Activated naive CD8-positive, alpha-beta T cell treated with anti-CD3 and anti-CD28 coated beads, Interleukin-2, amount 50 U/mL, for 16 hours (primary cell): ENCODE measurements at regions not wholly inside any gene's neighbourhood (a gene's known extent, or its start where the extent isn't known, plus 50 kb on each side); places are given as distances from the start of the nearest gene placed in this dataset.

Experiments
- DNase-seq: peaks from one replicate; pipeline ENCODE4 v3.0.0-alpha.2; 2020; ENCODE audit warnings: low read depth, low spot score

- no peak for DNase-seq
Measured at GRCh38 chr2:18186816-18187613, 308.5 kb downstream of the KCNS3 start.

GRCh38 chr2:18182861-18183260, 304.4 kb downstream of the KCNS3 start:
- DNase-seq: no peak

GRCh38 chr2:18180912-18181311, 302.4 kb downstream of the KCNS3 start:
- DNase-seq: no peak

- DNase-seq: no peak
Measured at GRCh38 chr2:18180031-18180610, 301.7 kb downstream of the KCNS3 start.

GRCh38 chr2:18178736-18179349, 300.4 kb downstream of the KCNS3 start:
- no peak for DNase-seq

GRCh38 chr2:18176679-18177215, 298.3 kb downstream of the KCNS3 start:
- DNase-seq: no peak

GRCh38 chr2:18172607-18173006, 294.1 kb downstream of the KCNS3 start:
- no peak for DNase-seq

- no peak for DNase-seq
Measured at GRCh38 chr2:18171191-18172139, 293.0 kb downstream of the KCNS3 start.

- DNase-seq: no peak
Measured at GRCh38 chr2:18170642-18171041, 292.2 kb downstream of the KCNS3 start.

- no peak for DNase-seq
Measured at GRCh38 chr2:18169893-18170175, 291.4 kb downstream of the KCNS3 start.

GRCh38 chr2:18169121-18169892, 290.8 kb downstream of the KCNS3 start:
- no peak for DNase-seq

GRCh38 chr2:18167871-18168270, 289.4 kb downstream of the KCNS3 start:
- no peak for DNase-seq

GRCh38 chr2:18161681-18162080, 283.2 kb downstream of the KCNS3 start:
- DNase-seq: no peak

GRCh38 chr2:18159896-18160295, 281.4 kb downstream of the KCNS3 start:
- no peak for DNase-seq

GRCh38 chr2:18156421-18156820, 278.0 kb downstream of the KCNS3 start:
- no peak for DNase-seq

GRCh38 chr2:18156002-18156401, 277.5 kb downstream of the KCNS3 start:
- no peak for DNase-seq

- DNase-seq: no peak
Measured at GRCh38 chr2:18154812-18155211, 276.3 kb downstream of the KCNS3 start.

GRCh38 chr2:18154259-18154658, 275.8 kb downstream of the KCNS3 start:
- no peak for DNase-seq

GRCh38 chr2:18153741-18154140, 275.3 kb downstream of the KCNS3 start:
- DNase-seq: no peak

- DNase-seq: no peak
Measured at GRCh38 chr2:18151237-18151636, 272.8 kb downstream of the KCNS3 start.

GRCh38 chr2:18149660-18150246, 271.3 kb downstream of the KCNS3 start:
- DNase-seq: no peak
